Astrocyte of the spinal cord (primary cell): ENCODE measurements at regions not wholly inside any gene's neighbourhood (a gene's known extent, or its start where the extent isn't known, plus 50 kb on each side); places are given as distances from the start of the nearest gene placed in this dataset.

Experiments used
- DNase-seq: peaks from one replicate; pipeline ENCODE4 v3.0.0; 2011; ENCODE audit warnings: low read depth, low spot score
- H3K4me3 ChIP-seq: 2 replicates; pipeline ENCODE4 v1.5.1; 2011; ENCODE audit warnings: low read depth, mild to moderate bottlenecking, low read length, moderate library complexity
- in situ Hi-C: cut with HindIII; loops from 2 replicates; pipeline ENCODE4 v1.10.0; 2017; ENCODE audit warnings: low sequenced_read_pairs
- TF ChIP-seq, protein P1 (sequence below): IDR thresholded peaks from 2 replicates; pipeline ENCODE4 v1.5.1; 2012; ENCODE audit warnings: low read depth, mild to moderate bottlenecking, low read length, inconsistent platforms

DNA sequence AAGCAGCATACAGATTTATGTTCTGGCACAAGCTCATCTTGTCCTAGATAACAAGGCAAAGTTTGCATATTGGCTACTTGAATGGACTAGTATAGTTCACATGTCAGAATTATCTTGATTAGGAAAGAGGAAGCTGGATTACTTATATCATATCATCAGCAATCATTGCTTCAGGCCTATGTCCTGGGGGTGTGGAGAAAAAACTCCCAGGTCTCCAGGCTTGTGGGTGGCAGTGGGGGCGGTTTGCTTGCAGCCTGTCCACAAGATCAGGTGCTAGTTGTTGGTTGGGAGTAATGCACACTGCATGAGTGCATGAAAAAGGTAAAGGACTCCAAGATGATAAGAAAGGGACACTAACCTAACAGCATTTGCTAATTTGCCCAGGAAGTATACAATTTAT, 326.4 kb upstream of the PDE4D start:
- H3K4me3 ChIP-seq: no peak overlapping the region
- DNase-seq: no peak
- TF ChIP-seq, protein P1, sequence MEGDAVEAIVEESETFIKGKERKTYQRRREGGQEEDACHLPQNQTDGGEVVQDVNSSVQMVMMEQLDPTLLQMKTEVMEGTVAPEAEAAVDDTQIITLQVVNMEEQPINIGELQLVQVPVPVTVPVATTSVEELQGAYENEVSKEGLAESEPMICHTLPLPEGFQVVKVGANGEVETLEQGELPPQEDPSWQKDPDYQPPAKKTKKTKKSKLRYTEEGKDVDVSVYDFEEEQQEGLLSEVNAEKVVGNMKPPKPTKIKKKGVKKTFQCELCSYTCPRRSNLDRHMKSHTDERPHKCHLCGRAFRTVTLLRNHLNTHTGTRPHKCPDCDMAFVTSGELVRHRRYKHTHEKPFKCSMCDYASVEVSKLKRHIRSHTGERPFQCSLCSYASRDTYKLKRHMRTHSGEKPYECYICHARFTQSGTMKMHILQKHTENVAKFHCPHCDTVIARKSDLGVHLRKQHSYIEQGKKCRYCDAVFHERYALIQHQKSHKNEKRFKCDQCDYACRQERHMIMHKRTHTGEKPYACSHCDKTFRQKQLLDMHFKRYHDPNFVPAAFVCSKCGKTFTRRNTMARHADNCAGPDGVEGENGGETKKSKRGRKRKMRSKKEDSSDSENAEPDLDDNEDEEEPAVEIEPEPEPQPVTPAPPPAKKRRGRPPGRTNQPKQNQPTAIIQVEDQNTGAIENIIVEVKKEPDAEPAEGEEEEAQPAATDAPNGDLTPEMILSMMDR: no peak
- in situ Hi-C loops: no loop called here

DNA sequence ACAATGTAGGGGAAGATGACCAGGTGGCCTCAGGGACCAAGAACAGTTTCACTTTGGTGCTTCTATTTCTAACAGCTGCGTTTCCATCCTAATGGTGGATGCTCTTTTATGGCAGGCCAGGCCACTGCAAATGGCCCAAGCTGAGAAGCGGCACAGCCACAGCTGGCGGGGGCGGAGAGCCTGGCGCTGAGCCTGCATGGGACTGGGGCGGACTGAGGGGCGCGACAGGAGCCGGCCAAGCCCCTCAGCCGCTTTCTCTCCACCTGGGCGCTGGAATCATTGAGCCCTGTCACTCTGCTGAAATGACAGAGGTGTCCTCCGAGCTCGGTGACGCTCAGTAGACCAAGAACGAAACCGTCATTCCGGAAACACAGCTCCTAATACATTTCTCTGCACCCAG, 317.3 kb upstream of the PDE4D start:
- in situ Hi-C loops: no loop called here
- no peak overlapping the region for H3K4me3 ChIP-seq

GRCh38 chr5:60209146-60209840, 315.8 kb upstream of the PDE4D start:
- TF ChIP-seq, protein P1: no peak
- in situ Hi-C loops: no loop called here
- no peak for DNase-seq
- H3K4me3 ChIP-seq: no peak overlapping the region

More for the DNA sequence above, 317.3 kb upstream of the PDE4D start:
- TF ChIP-seq, protein P1: no peak
- no peak for DNase-seq

GRCh38 chr5:60208716-60209115, 315.2 kb upstream of the PDE4D start:
- no peak for DNase-seq
- in situ Hi-C loops: no loop called here
- TF ChIP-seq, protein P1: no peak

DNA sequence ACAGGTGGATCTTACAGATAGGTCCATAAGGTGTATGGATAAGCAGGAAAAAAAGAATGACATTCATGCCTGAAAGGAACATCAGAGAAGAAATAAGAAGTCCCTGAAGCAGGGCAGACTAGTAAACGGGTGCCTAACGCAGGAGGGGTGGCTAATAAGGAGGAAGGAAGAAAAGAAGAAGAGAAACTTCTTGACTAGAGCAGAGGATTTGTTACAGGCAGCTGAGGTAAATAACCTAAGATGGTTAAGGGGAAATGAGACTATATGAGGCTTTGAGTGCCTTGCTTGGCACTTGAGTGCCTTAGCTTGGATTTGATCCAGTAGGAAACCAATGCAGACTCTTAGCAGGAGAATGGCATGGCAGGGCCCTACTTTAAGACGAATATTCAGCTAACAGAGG, 313.5 kb upstream of the PDE4D start:
- H3K4me3 ChIP-seq: no peak overlapping the region
- TF ChIP-seq, protein P1: no peak
- no peak for DNase-seq
- in situ Hi-C loops: no loop called here

More at GRCh38 chr5:60208716-60209115, 315.2 kb upstream of the PDE4D start:
- no peak overlapping the region for H3K4me3 ChIP-seq

DNA sequence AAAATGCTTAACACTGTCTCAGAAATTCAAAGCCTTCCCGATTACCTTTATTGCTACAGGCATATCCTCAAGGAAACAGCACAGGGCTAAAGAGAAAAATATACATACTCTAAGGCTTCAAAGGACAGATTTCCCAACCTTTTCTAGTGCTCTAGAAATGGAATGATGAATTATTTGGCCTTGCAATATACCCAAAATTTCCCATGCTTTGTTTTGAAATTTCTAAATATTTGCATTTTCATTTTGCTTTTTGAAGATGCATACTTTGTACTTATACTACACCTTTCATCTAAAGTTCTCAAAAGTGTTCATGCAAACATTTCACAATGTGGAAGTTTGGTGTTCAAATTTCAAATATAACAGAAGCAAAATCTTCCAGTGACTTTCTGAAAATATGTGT, 312.7 kb upstream of the PDE4D start:
- in situ Hi-C loops: no loop called here
- H3K4me3 ChIP-seq: no peak overlapping the region
- TF ChIP-seq, protein P1: no peak
- no peak for DNase-seq
